Type B pancreatic cell (in vitro differentiated cells): ENCODE measurements at regions not wholly inside any gene's neighbourhood (a gene's known extent, or its start where the extent isn't known, plus 50 kb on each side); places are given as distances from the start of the nearest gene placed in this dataset.

Source experiments
- DNase-seq: peaks from one replicate; pipeline ENCODE4 v3.0.0; 2021; ENCODE audit warnings: mixed read lengths; ENCODE audit not compliant: unreplicated experiment; ENCODE audit errors: extremely low spot score
- H3K27ac Mint-ChIP-seq: 2 replicates; pipeline ENCODE4 v1.8.0; 2021; ENCODE audit warnings: mild to moderate bottlenecking, mixed read lengths
- H3K27me3 Mint-ChIP-seq: 2 replicates; pipeline ENCODE4 v1.8.0; 2021; ENCODE audit warnings: mixed read lengths
- H3K36me3 Mint-ChIP-seq: 2 replicates; pipeline ENCODE4 v1.8.0; 2021; ENCODE audit warnings: mixed read lengths
- H3K4me1 Mint-ChIP-seq: one replicate; pipeline ENCODE4 v1.8.0; 2021; ENCODE audit warnings: mixed read lengths; ENCODE audit not compliant: unreplicated experiment
- H3K4me3 Mint-ChIP-seq: 2 replicates; pipeline ENCODE4 v1.8.0; 2021; ENCODE audit warnings: mild to moderate bottlenecking, mixed read lengths
- H3K9me3 Mint-ChIP-seq: 2 replicates; pipeline ENCODE4 v1.8.0; 2021; ENCODE audit warnings: mixed read lengths
- CTCF ChIP-seq: fragments of 200-600 bp; sonication (generic); conservative IDR thresholded peaks from 2 replicates; pipeline ENCODE4 v1.5.0; 2021; ENCODE audit warnings: antibody characterized with exemption, mild to moderate bottlenecking

- DNase-seq = no peak
- no peak for TF ChIP-seq CTCF
- Mint-ChIP-seq H3K27me3 (no peaks in the 10 kb centered on the region), H3K9me3 (peaks cover 6% of the 10 kb centered on the region), H3K27ac (no peak overlapping the region), H3K36me3 (no peaks in the 10 kb centered on the region), H3K4me3 (no peak overlapping the region), H3K4me1 (no peaks in the 10 kb centered on the region)
Measured at GRCh38 chr11:104339380-104339831, 175.5 kb upstream of the PDGFD start.

GRCh38 chr11:104338186-104338585, 174.2 kb upstream of the PDGFD start:
- no peak for DNase-seq
- no peaks in the 10 kb centered on the region for H3K36me3 Mint-ChIP-seq
- TF ChIP-seq CTCF = no peak
- H3K27me3 Mint-ChIP-seq = no peaks in the 10 kb centered on the region
- H3K4me1 Mint-ChIP-seq = no peaks in the 10 kb centered on the region
- no peak overlapping the region for H3K4me3 Mint-ChIP-seq
- H3K9me3 Mint-ChIP-seq = peaks cover 11% of the 10 kb centered on the region
- no peak overlapping the region for H3K27ac Mint-ChIP-seq

GRCh38 chr11:104337273-104337672, 173.3 kb upstream of the PDGFD start:
- Mint-ChIP-seq H3K36me3 (no peaks in the 10 kb centered on the region), H3K4me1 (no peaks in the 10 kb centered on the region), H3K27me3 (no peaks in the 10 kb centered on the region), H3K9me3 (peaks cover 11% of the 10 kb centered on the region), H3K4me3 (no peak overlapping the region), H3K27ac (no peak overlapping the region)
- DNase-seq = no peak
- TF ChIP-seq CTCF = no peak

- H3K4me3 Mint-ChIP-seq = no peak overlapping the region
- DNase-seq = no peak
- peak; percentile 62 for TF ChIP-seq CTCF
- no peaks in the 10 kb centered on the region for H3K36me3 Mint-ChIP-seq
- no peaks in the 10 kb centered on the region for H3K4me1 Mint-ChIP-seq
- no peaks in the 10 kb centered on the region for H3K27me3 Mint-ChIP-seq
- H3K9me3 Mint-ChIP-seq = peaks cover 11% of the 10 kb centered on the region
- no peak overlapping the region for H3K27ac Mint-ChIP-seq
Measured at GRCh38 chr11:104333977-104334376, 170.0 kb upstream of the PDGFD start.

GRCh38 chr11:104332110-104332509, 168.2 kb upstream of the PDGFD start:
- Mint-ChIP-seq H3K27me3 (no peaks in the 10 kb centered on the region), H3K4me3 (no peak overlapping the region), H3K9me3 (peaks cover 5% of the 10 kb centered on the region), H3K4me1 (no peaks in the 10 kb centered on the region), H3K36me3 (no peaks in the 10 kb centered on the region), H3K27ac (no peak overlapping the region)
- DNase-seq = no peak
- peak; percentile 54 for TF ChIP-seq CTCF

- DNase-seq = no peak
- no peak overlapping the region for H3K4me3 Mint-ChIP-seq
- peaks cover 5% of the 10 kb centered on the region for H3K9me3 Mint-ChIP-seq
- TF ChIP-seq CTCF = no peak
- no peaks in the 10 kb centered on the region for H3K27me3 Mint-ChIP-seq
- no peaks in the 10 kb centered on the region for H3K36me3 Mint-ChIP-seq
- H3K27ac Mint-ChIP-seq = no peak overlapping the region
- H3K4me1 Mint-ChIP-seq = no peaks in the 10 kb centered on the region
Measured at GRCh38 chr11:104329078-104329665, 165.2 kb upstream of the PDGFD start.
